Hematopoietic multipotent progenitor cell treated with erythropoietin and hydrocortisone succinate and interleukin-3 and kit ligand, for 15 days (in vitro differentiated cells): ENCODE measurements at regions not wholly inside any gene's neighbourhood (a gene's known extent, or its start where the extent isn't known, plus 50 kb on each side); places are given as distances from the start of the nearest gene placed in this dataset.
"Not testable (repeated sequence)": the region's sequence is repeated elsewhere in the genome, so short reads cannot be mapped to it uniquely, and the experiment has no call there.

Experiments
- DNase-seq: peaks from one replicate; pipeline ENCODE4 v3.0.0-alpha.2; 2015; ENCODE audit warnings: low spot score

DNA sequence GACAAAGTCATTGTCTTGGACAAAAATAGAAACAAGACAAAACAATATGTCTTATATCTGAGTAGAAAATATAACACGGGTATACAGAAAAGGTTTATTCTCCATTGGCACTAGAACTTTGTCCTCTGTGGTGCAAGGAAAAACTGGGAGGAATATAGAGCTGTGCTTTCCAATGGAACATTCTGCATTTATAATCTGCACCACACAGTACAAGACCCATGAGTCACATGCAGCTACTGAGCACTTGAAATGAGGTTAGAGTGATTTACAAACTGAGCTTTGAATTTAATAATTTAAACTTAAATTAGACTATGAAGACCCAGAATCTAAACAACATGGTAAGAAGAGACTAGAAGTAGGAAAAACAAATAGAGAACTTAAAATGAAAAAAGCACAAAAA lies 86.1 kb downstream of the RAP2A start:
- DNase-seq = no peak

DNA sequence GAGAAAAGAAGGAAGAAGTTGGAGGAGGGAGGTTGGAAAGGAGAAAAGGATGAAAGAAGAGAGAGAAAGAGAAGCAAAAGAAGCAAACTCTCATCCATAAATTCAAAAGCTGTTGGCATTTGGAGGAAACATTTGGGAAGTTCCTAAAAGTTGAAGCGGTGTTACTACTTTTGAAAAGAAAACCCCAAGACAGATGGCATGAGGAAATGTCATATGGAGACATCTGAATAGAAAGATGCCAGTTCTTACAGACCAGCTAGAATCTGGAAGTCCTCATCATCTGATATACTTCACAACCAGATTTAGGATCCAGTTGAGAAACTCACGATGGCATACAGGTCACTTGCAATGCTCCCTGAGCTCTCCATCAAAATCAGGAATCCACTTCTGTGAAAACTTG lies 86.9 kb downstream of the RAP2A start:
- no peak for DNase-seq

DNA sequence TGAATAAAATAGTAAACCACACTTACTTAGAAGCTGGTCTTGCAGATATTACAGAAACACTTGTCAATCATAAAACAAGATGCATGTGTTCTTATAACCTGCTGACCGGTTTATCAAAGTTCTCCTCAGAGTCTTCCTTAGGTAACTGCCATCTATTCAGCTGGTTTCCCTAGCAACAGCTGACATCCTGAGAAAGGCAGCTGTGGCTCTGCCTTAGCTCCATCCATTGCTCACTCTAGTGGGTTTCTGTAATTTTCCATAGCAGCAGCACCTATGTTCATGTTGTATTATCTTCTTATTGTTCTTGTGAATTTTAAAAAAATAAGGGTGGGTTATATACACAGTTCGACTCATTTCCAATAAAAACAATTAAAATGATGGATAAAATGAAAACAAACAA lies 87.8 kb downstream of the RAP2A start:
- no peak for DNase-seq

DNA sequence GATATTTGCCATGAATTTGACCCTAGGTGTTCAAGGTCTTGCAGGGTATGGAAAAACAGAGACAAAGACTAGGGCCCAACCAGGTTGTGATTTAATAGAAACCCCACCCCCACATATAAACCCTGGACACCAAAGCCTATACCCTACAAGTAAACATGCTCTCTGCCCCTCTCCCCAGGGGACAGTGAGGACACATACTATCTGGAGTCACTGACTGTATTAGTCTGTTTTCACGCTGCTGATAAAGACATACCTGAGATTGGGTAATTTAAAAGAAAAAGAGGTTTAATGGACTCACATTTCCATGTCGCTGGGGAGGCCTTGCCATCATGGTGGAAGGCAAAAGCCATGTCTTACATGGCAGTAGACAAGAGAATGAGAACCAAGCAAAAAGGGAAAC lies 88.3 kb downstream of the RAP2A start:
- DNase-seq = no peak

DNA sequence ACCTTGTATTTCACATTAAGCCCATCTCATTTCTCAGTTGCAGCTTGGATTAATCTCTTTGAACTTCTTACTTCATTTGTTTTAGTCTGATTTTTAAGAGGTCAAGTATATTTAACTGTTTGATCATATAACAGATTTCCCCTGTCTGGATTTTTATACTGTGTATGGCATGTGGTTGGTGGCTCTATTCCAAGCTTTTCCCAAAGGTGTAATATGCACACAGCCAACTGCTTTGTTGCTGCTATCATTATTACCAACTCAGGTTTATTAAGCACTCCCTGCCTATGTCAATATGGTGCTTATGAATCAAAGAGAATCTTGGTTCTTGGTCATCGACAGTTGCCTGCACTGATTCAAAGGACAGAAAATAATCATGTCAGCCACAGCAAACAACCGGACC lies 92.6 kb downstream of the RAP2A start:
- no peak for DNase-seq

DNA sequence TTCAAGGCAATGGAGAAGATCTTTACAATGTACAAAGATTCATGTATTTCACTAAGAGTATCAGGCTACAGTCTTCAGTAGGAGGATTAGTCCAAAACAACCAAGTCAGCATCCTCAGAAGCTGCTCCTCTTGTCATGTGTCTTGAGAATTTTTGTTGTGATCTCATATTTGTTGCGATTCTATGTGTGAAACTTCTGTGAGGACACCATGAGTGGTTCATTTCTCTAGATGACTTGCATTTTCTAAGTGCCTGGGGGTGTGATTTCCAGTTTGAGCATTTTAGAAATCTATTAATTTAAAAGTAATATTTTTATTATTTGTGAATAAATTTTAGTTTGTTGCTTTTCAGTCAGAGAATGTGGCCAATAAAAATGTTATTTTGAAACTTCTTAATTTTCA lies 94.5 kb downstream of the RAP2A start:
- no peak for DNase-seq

DNA sequence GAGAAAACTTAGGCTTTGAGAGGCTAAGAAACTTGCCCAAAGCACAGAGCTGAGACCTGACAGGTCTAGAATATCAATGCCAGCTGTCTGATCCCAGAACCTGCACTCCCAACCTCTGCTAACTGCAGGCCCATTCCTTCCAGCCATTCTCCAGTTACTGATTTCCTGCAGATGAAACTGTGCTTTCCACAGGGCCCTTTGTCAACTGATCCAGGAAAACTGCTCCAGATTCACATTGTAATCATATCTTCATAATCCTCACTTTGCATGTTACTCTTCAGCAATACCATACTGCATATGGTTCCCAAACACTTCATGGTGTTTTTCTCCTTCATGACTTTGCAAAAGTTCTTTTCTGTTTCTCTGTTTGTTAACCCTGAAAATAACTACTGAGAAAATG lies 100.6 kb downstream of the RAP2A start:
- no peak for DNase-seq

DNA sequence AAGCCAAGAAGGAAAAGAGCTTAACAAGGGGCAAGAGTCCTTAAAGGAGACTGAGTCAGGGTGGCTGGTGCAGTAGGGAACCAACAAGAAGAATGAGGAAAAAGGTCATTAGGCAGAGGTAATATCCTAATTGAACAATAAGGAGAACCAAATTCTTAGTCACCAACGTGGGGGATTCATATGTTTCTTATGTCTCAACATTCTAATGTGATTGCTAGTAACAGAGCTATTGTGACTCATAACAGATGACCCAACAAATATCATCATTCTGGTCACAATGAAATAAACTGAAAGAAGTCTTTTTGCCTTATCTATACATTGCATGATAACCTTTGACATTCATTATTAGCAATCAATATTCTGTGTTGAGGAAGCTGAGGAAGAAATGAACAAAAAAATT lies 101.6 kb downstream of the RAP2A start:
- no peak for DNase-seq

DNA sequence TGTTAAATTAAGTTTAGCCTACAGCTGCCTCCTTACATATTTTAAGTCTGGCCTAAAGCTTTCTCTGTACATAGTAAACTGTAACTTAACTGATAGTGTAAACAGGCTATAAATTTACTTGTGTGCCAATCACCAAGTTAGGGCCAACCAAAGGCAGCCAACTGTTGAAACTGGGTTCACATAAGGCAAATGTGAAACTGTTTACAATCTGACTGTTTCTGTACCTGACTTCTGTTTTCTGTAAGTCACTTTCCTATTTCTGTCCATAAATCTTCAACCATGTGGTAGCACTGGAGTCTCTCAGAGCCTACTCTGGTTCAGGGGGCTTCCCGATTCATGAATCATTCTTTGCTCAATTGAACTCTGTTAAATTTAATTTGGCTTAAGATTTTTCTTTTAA lies 103.1 kb downstream of the RAP2A start:
- DNase-seq = no peak

DNA sequence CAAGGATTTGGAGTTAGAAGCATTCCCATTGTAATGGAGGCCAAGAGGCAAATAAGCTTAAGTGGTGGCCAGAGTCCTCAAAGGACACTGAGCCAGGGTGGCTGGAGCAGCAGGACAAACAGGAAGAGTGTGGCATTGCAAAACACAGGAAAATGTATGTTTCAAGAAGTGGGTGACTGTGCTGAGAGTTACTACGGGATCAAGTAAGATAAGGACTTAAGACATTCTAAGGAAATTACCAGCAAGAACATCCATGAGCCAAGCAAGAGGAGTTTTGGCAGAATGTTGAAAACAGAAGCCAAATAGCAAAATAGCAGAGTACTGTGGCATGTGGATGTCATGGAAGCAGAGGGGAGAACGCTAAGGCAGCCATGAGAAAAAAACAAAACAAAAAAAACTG lies 104.2 kb downstream of the RAP2A start:
- no peak for DNase-seq

DNA sequence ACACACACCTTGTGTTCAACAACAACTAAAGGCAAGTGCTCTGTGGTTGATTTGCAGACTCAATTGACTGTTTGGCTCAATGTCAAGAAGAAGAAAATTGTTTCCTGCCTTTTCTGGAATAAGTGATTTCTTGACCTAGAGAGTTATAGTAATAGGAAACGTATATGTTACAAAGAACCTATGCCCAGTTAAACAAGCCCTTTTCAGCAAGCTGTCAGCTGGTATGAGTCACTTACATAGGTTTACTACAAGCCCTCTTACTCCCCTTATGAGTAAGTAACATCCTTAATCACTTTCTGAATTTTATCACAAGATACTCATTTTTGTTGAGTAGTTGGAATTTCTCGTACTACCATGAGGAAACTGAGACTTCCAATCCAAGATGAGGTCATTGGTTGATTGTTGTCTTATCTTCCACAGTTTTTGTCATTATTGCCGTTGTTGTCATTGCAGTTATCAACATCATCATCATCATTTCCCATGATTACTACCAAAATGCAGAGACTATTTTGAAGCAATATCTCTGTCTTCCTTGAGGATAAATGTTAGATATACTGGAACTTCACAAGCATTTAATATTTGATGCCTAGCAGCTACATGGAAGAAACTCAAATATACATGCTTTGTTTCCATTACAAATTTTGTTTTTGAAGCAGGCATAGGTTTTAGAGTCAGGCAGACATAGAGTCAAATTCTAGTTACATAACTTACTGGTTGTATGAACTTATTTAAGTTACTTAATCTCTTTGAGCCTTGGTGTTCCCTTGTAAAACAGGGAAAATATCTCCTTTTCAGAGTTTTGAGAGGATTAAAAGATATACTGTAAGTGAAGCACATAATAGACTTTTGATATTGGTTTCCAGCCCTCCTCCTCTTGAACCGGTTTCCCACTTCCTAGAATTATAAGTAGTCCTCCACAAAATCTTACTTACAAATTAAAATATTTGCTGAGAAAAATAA lies 106.0 kb downstream of the RAP2A start:
- no peak for DNase-seq

DNA sequence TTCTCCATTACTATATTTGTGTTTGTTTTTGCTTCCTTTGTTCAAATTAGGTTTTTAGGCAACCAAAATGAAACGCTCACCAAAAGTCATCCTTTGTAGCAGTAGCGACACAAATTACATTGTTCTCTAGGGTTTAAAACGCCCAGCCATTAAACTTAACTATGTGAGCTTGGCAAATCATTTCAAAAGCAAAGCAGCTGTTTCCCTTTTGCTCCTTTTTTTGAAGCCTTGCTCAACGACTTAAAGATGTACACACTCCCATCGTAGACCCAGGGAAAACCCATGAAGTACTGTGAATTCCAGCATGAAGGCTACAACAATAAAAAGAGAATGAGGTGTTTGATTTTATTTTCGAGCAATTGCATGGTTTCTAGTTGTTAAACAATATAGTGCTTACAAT lies 106.7 kb downstream of the RAP2A start:
- no peak for DNase-seq

DNA sequence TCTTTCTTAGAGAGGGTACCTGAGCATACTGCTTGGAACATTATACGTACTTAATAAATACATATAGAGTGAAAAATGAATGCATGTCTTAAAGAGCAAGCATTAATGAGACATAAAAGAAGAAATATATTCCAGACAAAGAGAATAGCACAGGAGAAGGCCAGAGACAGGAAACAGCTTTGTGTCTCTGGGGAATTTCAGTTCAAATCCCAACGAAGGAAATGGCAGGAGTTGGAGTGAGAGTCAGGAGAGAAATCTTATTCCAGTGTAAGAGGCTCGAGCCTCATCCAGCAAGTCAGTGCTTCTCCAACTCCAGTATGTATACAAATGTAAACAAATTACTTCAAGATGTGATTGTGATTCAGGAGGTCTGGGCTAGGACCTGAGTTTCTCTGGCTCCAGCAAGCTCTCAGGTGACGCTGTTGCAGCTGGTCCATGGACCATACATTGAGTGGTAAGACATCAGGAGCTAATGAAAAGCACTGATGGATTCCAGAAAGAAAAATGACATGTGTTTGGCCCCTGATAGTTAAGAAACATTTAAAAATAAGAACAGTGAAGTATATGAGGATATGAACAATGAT lies 108.2 kb downstream of the RAP2A start:
- DNase-seq = no peak

DNA sequence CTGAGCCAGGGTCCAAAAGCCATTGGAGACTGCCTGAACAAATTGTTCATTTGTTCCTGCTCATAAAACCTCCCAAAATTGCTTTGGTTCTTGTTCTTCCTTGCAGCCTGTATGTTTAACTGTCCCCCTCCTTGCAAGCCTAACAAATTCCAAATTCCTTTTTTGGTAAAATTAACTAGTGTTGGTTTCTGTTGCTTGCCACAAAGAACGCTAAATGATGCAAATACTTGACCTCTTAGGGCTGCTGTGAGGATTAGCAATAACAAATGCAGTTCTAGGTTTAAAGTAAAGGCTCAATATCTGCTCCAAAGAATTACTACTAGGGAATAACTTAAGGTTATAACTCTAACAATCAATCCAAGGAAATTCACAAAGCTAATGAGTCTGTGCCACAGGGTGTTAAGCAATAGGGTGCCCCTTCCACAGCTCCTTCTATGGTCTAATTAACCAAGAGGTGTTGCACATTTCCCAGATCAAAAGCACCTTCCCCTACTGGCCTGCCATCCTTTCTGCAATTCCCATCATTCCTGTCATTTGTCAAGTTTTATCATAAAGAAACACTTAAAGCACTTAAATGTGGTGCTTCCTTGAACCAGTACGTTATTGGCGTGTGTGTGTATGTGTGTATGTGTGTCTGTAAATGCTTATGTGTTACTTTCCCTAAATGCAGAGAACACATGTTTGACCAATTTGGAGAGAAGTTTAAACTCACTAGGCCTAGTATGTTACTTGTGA lies 110.2 kb downstream of the RAP2A start:
- no peak for DNase-seq

DNA sequence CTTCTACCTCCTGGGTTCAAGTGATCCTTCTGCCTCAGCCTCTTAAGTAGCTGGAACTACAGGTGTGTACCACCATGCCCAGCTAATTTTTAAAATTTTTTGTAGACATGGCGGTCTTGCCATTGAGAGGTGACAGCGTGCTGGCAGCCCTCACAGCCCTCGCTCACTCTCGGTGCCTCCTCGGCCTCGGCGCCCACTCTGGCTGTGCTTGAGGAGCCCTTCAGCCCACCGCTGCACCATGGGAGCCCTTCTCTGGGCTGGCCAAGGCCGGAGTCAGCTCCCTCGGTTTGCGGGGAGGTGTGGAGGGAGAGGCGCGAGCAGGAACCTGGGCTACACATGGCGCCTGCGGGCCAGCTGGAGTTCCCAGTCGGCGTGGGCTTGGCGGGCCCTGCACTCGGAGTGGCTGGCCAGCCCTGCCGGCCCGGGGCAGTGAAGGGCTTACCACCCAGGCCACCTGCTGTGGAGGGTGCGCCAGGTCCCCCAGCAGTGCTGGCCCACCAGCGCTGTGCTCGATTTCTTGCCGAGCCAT lies 111.1 kb downstream of the RAP2A start:
- DNase-seq = not testable (repeated sequence)

DNA sequence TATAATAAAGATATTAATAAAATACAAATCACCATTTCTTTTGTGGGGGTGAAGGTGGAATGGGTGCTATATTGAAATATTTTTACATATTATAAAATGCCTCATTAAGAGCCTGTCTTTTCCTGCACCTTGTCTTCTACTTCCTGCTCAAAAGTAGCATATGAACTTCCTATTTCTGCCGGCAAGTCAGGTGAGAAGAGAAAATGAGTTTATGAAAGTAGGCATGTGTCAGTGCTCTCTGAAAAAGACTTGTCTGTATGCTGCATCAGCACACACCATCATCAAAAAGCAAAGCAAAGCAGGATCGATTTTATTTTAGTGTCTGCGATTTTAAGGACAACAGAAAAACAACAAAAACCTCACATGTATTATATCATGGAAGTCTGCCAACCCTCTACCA lies 114.2 kb downstream of the RAP2A start:
- DNase-seq = no peak

DNA sequence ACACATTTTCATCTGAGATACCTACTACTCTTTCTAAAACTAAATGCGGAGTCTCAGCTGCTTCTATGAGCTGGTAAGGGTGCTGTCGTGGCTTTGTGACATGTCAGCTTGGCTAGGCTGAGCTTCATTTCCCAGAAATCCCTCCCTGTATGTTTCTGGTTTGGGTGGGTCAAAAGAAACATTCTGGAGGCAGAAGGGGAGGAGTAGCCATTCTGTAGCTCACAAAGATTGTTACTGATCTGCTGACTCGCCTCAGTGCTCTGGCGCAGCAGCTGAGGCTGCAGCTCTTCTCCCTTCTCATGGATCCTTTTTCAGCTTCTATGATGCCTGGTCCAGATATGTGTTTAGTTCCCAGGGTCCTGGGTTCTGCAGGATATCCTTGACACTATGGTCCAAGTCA lies 114.7 kb downstream of the RAP2A start:
- DNase-seq = no peak

DNA sequence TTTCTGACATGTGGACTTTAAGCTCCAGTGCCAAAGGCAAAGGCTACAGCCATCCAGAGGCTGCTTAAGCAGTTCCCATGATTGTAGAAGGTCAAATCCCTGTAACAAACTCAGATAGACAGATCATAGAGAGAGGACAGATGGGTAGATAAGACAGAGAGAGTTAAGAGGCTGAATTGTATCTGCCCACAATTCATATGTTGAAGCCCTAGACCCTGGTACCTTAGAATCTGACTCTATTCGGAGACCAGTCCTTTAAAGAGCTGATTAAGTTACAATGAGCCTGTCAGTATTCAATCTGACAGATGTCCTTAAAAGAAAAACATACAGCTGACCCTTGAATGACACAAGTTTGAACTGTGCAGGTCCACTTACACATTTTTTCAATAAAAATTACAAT lies 115.2 kb downstream of the RAP2A start:
- DNase-seq = no peak

DNA sequence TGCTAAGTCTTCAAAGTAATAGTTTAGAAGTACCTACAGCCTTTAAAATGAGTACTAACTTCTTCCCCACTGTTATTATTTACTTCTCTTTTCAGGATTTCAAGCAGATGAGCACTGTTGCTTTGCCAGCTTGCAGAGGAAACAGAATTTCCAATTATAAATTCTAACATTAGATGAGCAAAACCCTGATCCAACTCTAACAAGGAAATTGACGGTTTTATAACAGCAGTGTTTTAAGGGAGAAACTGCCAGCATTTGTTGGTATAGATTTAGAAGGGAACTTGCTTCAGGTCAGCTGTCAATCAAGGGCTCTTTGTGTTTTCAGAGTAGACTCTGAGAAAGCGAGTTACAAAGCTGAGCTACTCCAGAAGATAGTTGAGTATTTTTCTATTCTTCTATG lies 120.5 kb downstream of the RAP2A start:
- no peak for DNase-seq

DNA sequence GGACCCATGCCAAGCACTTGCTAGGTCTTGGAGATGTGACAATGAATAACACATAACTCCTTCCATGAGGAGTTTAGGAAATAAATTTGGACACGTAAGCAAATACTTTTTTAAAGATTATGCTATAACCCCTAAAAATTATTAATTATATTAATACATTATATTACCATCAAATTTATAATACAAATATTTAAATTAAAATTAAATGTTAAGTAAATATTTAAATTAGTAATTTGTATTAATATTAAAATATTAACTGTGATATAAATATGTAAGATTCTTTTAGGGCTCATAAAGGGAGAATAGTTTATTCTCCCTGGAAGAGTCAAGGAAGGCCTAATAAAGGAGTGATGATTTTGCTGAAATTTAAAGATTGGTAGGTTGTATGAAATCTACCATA lies 121.1 kb downstream of the RAP2A start:
- DNase-seq = no peak

DNA sequence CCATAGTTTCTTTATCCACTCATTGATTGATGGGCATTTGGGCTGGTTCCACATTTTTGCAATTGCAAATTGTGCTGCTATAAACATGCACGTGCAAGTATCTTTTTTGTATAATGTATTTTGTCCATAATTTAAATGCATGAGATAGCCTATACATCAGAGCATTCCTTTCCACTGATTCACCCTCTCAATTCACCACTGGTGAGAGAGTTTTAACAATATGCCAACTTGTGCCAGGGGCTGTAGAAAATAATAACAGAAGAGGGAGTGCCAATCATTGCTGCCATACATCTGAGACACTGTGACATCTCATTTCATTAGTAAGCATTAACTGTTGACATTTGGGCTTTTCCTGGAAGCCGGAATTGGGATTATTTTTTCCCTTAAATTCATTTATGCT lies 125.1 kb downstream of the RAP2A start:
- DNase-seq = no peak

DNA sequence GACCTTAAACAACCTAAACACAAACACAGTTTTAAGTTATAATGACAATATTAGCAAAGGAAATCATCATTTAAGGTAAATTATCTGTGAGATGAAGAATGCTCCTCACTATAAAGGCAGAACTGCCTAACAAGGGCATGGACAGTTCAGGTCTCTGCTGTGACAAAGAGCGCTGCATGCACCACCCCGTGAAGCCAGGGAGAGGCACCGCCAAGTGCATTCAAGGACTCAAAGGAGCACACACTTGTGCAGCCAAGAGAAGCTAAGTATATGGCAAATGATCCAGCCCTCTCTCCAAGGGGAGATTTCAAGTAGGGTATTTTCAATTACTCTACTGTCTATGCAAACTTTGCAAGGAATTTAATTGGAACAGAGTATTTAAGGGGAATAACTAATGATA lies 126.0 kb downstream of the RAP2A start:
- DNase-seq = no peak

DNA sequence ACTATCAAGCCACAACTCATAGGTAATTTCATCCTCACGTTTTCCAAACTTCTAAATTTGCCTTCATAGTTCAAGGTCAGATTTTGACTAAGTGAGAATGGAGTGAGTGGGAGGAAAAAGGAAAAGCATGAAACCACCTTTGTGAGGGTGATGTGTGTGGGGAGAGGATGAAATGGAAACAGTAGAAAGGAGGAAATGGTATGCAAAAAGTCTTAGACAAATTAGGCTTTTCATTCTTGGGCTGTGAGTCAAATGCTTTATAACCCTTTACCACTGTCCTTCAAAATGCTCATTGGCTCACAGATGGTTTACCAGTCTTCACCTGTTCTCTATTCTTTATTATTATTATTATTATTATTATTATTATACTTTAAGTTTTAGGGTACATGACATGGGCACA lies 127.2 kb downstream of the RAP2A start:
- DNase-seq = no peak
